ENCODE measurements at regions not wholly inside any gene's neighbourhood (a gene's known extent, or its start where the extent isn't known, plus 50 kb on each side); places are given as distances from the start of the nearest gene placed in this dataset.

DNA sequence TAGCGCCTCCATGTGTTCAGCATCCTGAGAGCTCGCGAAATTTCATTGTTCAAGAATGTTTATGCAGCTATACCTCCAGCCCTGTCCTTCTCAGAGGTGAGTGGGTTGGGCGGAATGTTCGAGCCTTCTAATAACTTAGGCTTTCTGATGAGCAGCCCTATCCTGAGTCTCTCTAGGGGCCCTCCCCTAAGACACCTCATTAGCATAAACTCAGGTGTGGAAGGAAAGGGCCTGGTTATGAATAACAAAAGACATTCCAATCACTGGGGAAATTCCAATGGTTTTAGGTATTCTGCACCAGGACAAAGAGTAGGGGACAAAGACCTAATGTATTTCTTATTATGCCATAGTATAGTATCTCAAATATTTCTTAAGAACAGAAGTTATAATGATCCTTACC lies 138.1 kb upstream of the PDZRN3 start:
- Histone ChIP-seq H2AFZ (ENCODE audit: low read length) (no peak overlapping the region), H4K20me1 (ENCODE audit: insufficient read depth, low read length) (no peaks in the 10 kb centered on the region), H3K79me2 (ENCODE audit: insufficient read depth, low read length) (no peaks in the 10 kb centered on the region), H3K9me3 (ENCODE audit: low read depth, low read length) (no peaks in the 10 kb centered on the region), H3K36me3 (ENCODE audit: insufficient read depth, low read length) (no peaks in the 10 kb centered on the region), H3K4me2 (ENCODE audit: insufficient read depth, low read length) (no peak overlapping the region), H3K27ac (ENCODE audit: low read depth, low read length) (no peak overlapping the region), H3K27me3 (ENCODE audit: insufficient read depth, low read length) (no peaks in the 10 kb centered on the region), H3K4me3 (ENCODE audit: insufficient read depth, low read length) (no peak overlapping the region), H3K4me1 (ENCODE audit: insufficient read depth, low read length) (peaks cover 20% of the 10 kb centered on the region)
- no peak for TF ChIP-seq CTCF (IDR thresholded peaks at IDR 0.05; ENCODE audit: extremely low read depth, low read depth, low read length)
- DNase-seq (ENCODE audit: insufficient read length, low spot score, missing footprints), result no peak

DNA sequence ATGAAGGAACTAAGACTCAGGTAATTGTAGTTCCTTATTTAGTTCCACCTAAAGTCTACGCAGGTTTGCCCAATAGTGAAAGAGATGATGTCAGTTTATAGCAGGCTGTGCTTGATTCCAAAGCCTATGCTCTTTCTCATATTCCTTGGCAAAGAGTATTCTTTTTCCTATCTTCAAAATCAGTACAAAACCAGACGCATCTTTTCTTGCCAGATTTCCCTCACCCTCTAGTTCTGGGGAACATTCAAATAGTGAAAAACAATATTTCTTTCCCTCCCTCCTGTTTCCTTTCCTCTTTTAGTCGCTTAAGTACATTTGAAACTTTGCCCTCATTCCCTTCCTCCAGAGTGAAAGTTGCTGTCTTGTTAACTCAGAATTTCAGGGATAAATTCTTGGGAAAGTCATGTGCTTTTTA lies 134.6 kb upstream of the PDZRN3 start:
- no peak overlapping the region for H3K4me3 ChIP-seq (ENCODE audit: insufficient read depth, low read length)
- DNase-seq (ENCODE audit: insufficient read length, low spot score, missing footprints), result no peak

GRCh38 chr3:73757536-73757935 lies 132.8 kb upstream of the PDZRN3 start:
- no peak for TF ChIP-seq CTCF (IDR thresholded peaks at IDR 0.05; ENCODE audit: extremely low read depth, low read depth, low read length)

More for the DNA sequence above, 134.6 kb upstream of the PDZRN3 start:
- Histone ChIP-seq H4K20me1 (ENCODE audit: insufficient read depth, low read length) (no peaks in the 10 kb centered on the region), H3K9me3 (ENCODE audit: low read depth, low read length) (no peaks in the 10 kb centered on the region), H3K27me3 (ENCODE audit: insufficient read depth, low read length) (no peaks in the 10 kb centered on the region), H3K4me2 (ENCODE audit: insufficient read depth, low read length) (no peak overlapping the region), H3K4me1 (ENCODE audit: insufficient read depth, low read length) (no peaks in the 10 kb centered on the region), H3K79me2 (ENCODE audit: insufficient read depth, low read length) (no peaks in the 10 kb centered on the region), H2AFZ (ENCODE audit: low read length) (no peak overlapping the region), H3K36me3 (ENCODE audit: insufficient read depth, low read length) (no peaks in the 10 kb centered on the region), H3K27ac (ENCODE audit: low read depth, low read length) (no peak overlapping the region)
- TF ChIP-seq CTCF (IDR thresholded peaks at IDR 0.05; ENCODE audit: extremely low read depth, low read depth, low read length), result no peak

DNA sequence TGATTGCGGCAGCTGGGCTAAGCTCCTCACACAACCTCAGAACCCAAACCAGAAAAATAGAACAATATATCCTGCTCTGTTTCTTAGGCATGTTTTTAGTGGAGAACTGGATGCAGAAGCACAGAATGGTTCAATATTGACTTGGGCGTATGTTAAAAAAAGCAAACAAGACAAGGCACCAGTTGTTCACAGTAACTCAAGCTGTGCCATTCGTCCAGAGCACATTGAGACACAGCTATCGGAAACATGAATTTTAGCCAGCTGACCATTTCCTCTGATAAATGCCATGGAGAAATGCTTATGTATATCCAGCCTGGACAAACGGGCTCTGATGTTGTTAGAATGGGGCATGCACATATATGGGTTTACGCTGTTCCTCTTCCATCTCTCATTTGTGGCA lies 129.2 kb upstream of the PDZRN3 start:
- Histone ChIP-seq H4K20me1 (ENCODE audit: insufficient read depth, low read length) (no peaks in the 10 kb centered on the region), H3K27me3 (ENCODE audit: insufficient read depth, low read length) (no peaks in the 10 kb centered on the region), H3K27ac (ENCODE audit: low read depth, low read length) (no peak overlapping the region), H3K4me2 (ENCODE audit: insufficient read depth, low read length) (no peak overlapping the region), H3K9me3 (ENCODE audit: low read depth, low read length) (no peaks in the 10 kb centered on the region), H3K79me2 (ENCODE audit: insufficient read depth, low read length) (no peaks in the 10 kb centered on the region), H3K4me1 (ENCODE audit: insufficient read depth, low read length) (no peaks in the 10 kb centered on the region), H3K4me3 (ENCODE audit: insufficient read depth, low read length) (no peak overlapping the region), H2AFZ (ENCODE audit: low read length) (no peak overlapping the region), H3K36me3 (ENCODE audit: insufficient read depth, low read length) (no peaks in the 10 kb centered on the region)
- TF ChIP-seq CTCF (IDR thresholded peaks at IDR 0.05; ENCODE audit: extremely low read depth, low read depth, low read length), result no peak
- no peak for DNase-seq (ENCODE audit: insufficient read length, low spot score, missing footprints)

More at GRCh38 chr3:73757536-73757935, 132.8 kb upstream of the PDZRN3 start:
- H4K20me1 ChIP-seq (ENCODE audit: insufficient read depth, low read length), result no peaks in the 10 kb centered on the region
- H3K27ac ChIP-seq (ENCODE audit: low read depth, low read length), result no peak overlapping the region
- no peak overlapping the region for H3K4me3 ChIP-seq (ENCODE audit: insufficient read depth, low read length)
- no peak overlapping the region for H2AFZ ChIP-seq (ENCODE audit: low read length)
- H3K36me3 ChIP-seq (ENCODE audit: insufficient read depth, low read length), result no peaks in the 10 kb centered on the region
- no peak for DNase-seq (ENCODE audit: insufficient read length, low spot score, missing footprints)
- no peaks in the 10 kb centered on the region for H3K79me2 ChIP-seq (ENCODE audit: insufficient read depth, low read length)
- H3K9me3 ChIP-seq (ENCODE audit: low read depth, low read length), result no peaks in the 10 kb centered on the region
- no peaks in the 10 kb centered on the region for H3K27me3 ChIP-seq (ENCODE audit: insufficient read depth, low read length)
- H3K4me1 ChIP-seq (ENCODE audit: insufficient read depth, low read length), result no peaks in the 10 kb centered on the region
- H3K4me2 ChIP-seq (ENCODE audit: insufficient read depth, low read length), result no peak overlapping the region

All from osteoblast (primary cell).